A549 (cell line): ENCODE measurements at regions not wholly inside any gene's neighbourhood (a gene's known extent, or its start where the extent isn't known, plus 50 kb on each side); places are given as distances from the start of the nearest gene placed in this dataset.

ENCODE experiments used
- ATAC-seq, 2 experiments: fragments of 200-7000 bp in 1 of 2; fragments of >200 bp in 1 of 2; cut with Nextera tagmentation in 1 of 2; cut with Tn5 transposase in 1 of 2; 3 replicates each; pipeline versions ENCODE4 v1.8.0 to v1.9.1; 2018 to 2020; ENCODE audit warnings: mild to moderate bottlenecking in 1 of 2, moderate library complexity in 1 of 2
- CTCF ChIA-PET: fragments of 300-600 bp; sonication (Branson Sonifier 250); formaldehyde crosslinking; extraction: SDS; loops from one replicate; lab custom pipeline; 2021; ENCODE audit warnings: antibody characterized with exemption, inconsistent platforms; lab: Yijun Ruan, JAX
- POLR2A ChIA-PET: fragments of 350-600 bp; formaldehyde crosslinking; extraction: SDS; loops from one replicate; lab custom pipeline; 2021; ENCODE audit warnings: antibody characterized with exemption, inconsistent platforms; lab: Yijun Ruan, JAX
- DNase-seq, 2 experiments: peaks; one replicate each; pipeline versions ENCODE4 v3.0.0 to v3.0.0-alpha.2; 2011 to 2016; ENCODE audit warnings: low read depth in 1 of 2, low spot score in 1 of 2
- FAIRE-seq: peaks from 2 replicates; lab custom pipeline; 2011; peaks lifted over from hg19 to GRCh38; lab: Jason Lieb, UNC
- H3K27ac ChIP-seq, 2 experiments: fragments of >200 bp; sonication (Bioruptor Twin); formaldehyde crosslinking; 3 replicates each; pipeline ENCODE4 v1.5.1; 2016 to 2017
- H3K4me1 ChIP-seq: fragments of >200 bp; sonication (Bioruptor Twin); formaldehyde crosslinking; 3 replicates; pipeline ENCODE4 v1.6.1; 2016
- H3K4me2 ChIP-seq: fragments of >200 bp; sonication (Bioruptor Twin); formaldehyde crosslinking; 3 replicates; pipeline ENCODE4 v1.6.1; 2016
- H3K4me3 ChIP-seq: fragments of >200 bp; sonication (Bioruptor Twin); formaldehyde crosslinking; 3 replicates; pipeline ENCODE4 v1.5.1; 2016
- H3K9me3 ChIP-seq: fragments of >200 bp; sonication (Bioruptor Twin); formaldehyde crosslinking; 3 replicates; pipeline ENCODE4 v1.6.1; 2016
- ATOH8 ChIP-seq: fragments of 250-450 bp; sonication (Bioruptor Pico); IDR thresholded peaks from 2 replicates; pipeline ENCODE4 v1.5.0; 2020; ENCODE audit warnings: low read depth, mild to moderate bottlenecking, moderate library complexity
- BCL3 ChIP-seq: fragments of >200 bp; sonication (Bioruptor Twin); formaldehyde crosslinking; IDR thresholded peaks from 3 replicates; pipeline ENCODE4 v1.6.1; 2016
- CBX2 ChIP-seq: fragments of 200-600 bp; sonication (generic); IDR thresholded peaks from 2 replicates; pipeline ENCODE4 v1.6.1; 2016; ENCODE audit warnings: low read depth, mild to moderate bottlenecking, borderline replicate concordance
- CHD2 ChIP-seq: fragments of 150-350 bp; IDR thresholded peaks from 2 replicates; pipeline ENCODE4 v1.6.1; 2014; ENCODE audit warnings: low read length; ENCODE audit not compliant: partially characterized antibody
- E2F6 ChIP-seq: IDR thresholded peaks from 2 replicates; pipeline ENCODE4 v1.6.1; 2012; ENCODE audit warnings: low read depth, borderline replicate concordance
- EHF ChIP-seq: fragments of 250-450 bp; sonication (Bioruptor Pico); IDR thresholded peaks from 2 replicates; pipeline ENCODE4 v1.5.0; 2020; ENCODE audit warnings: mild to moderate bottlenecking
- EP300 ChIP-seq, 2 experiments: fragments of >200 bp; sonication (Bioruptor Twin); formaldehyde crosslinking; IDR thresholded peaks; 2 replicates in 1 of 2; 3 replicates in 1 of 2; pipeline ENCODE4 v1.6.1; 2016 to 2017
- ESRRA ChIP-seq: fragments of 150-350 bp; IDR thresholded peaks from 2 replicates; pipeline ENCODE4 v1.6.1; 2014; ENCODE audit warnings: mild to moderate bottlenecking, low read length, borderline replicate concordance
- HDAC2 ChIP-seq: fragments of 200-600 bp; sonication (generic); IDR thresholded peaks from 2 replicates; pipeline ENCODE4 v1.6.1; 2016
- HOXA7 ChIP-seq: fragments of 250-450 bp; sonication (Bioruptor Pico); IDR thresholded peaks from 2 replicates; pipeline ENCODE4 v1.5.0; 2020; ENCODE audit warnings: mild to moderate bottlenecking, moderate library complexity
- HOXB13 ChIP-seq: fragments of 250-450 bp; sonication (Bioruptor Pico); IDR thresholded peaks from 2 replicates; pipeline ENCODE4 v1.5.0; 2020; ENCODE audit warnings: low read depth, mild to moderate bottlenecking, moderate library complexity
- JUN ChIP-seq, 2 experiments: fragments of >200 bp; sonication (Bioruptor Twin); formaldehyde crosslinking; IDR thresholded peaks; 2 replicates in 1 of 2; 3 replicates in 1 of 2; pipeline ENCODE4 v1.6.1; 2016 to 2017
- MAFK ChIP-seq: fragments of 450-650 bp; IDR thresholded peaks from 2 replicates; pipeline ENCODE4 v1.6.1; 2014; ENCODE audit not compliant: partially characterized antibody
- MAZ ChIP-seq: fragments of 150-350 bp; IDR thresholded peaks from 2 replicates; pipeline ENCODE4 v1.6.1; 2014; ENCODE audit warnings: antibody characterized with exemption, low read depth, low read length, borderline replicate concordance
- NFE2L2 ChIP-seq: fragments of 150-350 bp; conservative IDR thresholded peaks from 2 replicates; pipeline ENCODE4 v1.6.1; 2014; ENCODE audit warnings: low read length
- NR3C1 ChIP-seq: fragments of >200 bp; sonication (Bioruptor Twin); formaldehyde crosslinking; IDR thresholded peaks from 3 replicates; pipeline ENCODE4 v1.6.1; 2017
- POLR2A ChIP-seq: IDR thresholded peaks from 2 replicates; pipeline ENCODE4 v1.6.1; 2012; ENCODE audit warnings: mild to moderate bottlenecking, low read length
- RARB ChIP-seq: fragments of 250-450 bp; sonication (Bioruptor Pico); IDR thresholded peaks from 2 replicates; pipeline ENCODE4 v1.8.0; 2021; ENCODE audit warnings: mild to moderate bottlenecking, moderate library complexity
- RNF2 ChIP-seq: fragments of 200-600 bp; sonication (generic); IDR thresholded peaks from 2 replicates; pipeline ENCODE4 v1.6.1; 2016; ENCODE audit warnings: low read depth, mild to moderate bottlenecking, antibody characterized with exemption, moderate library complexity, borderline replicate concordance
- SREBF2 ChIP-seq: fragments of 450-650 bp; IDR thresholded peaks from 2 replicates; pipeline ENCODE4 v1.6.1; 2014; ENCODE audit warnings: mild to moderate bottlenecking, moderate library complexity
- TFCP2L1 ChIP-seq: fragments of 250-450 bp; sonication (Bioruptor Pico); IDR thresholded peaks from 2 replicates; pipeline ENCODE4 v1.5.0; 2021; ENCODE audit warnings: mild to moderate bottlenecking
- ZSCAN20 ChIP-seq: fragments of 250-450 bp; sonication (Bioruptor Pico); IDR thresholded peaks from 2 replicates; pipeline ENCODE4 v1.8.0; 2022; ENCODE audit warnings: mild to moderate bottlenecking, moderate library complexity
- WGBS: methylation state at CpG from one replicate; pipeline ENCODE4 v1.1.6; 2017; ENCODE audit errors: missing lambda C conversion rate; 5-methylcytosine and 5-hydroxymethylcytosine counted together

GRCh38 chr6:170116636-170117035 is 174.2 kb downstream of the DLL1 start (continued):
- TF ChIP-seq RNF2 (no peak), HOXB13 (CRISPR knock-in tag) (no peak)

GRCh38 chr6:170114956-170115855 is 175.7 kb downstream of the DLL1 start:
- ChIA-PET POLR2A (no interaction called here), CTCF (no interaction called here)
- H3K4me1 ChIP-seq: no peaks in the 10 kb centered on the region
- no peaks in the 10 kb centered on the region for H3K9me3 ChIP-seq
- FAIRE-seq (no peak), DNase-seq (no peak), ATAC-seq (no peak)
- no peak overlapping the region for H3K4me3 ChIP-seq
- no peak for TF ChIP-seq ESRRA
- no peak for TF ChIP-seq ZSCAN20 (CRISPR knock-in tag)
- no peak for TF ChIP-seq POLR2A
- TF ChIP-seq ATOH8 (CRISPR knock-in tag): no peak
- no peak for TF ChIP-seq SREBF2
- no peak for TF ChIP-seq HOXA7 (CRISPR knock-in tag)
- TF ChIP-seq NFE2L2: no peak
- no peak overlapping the region for H3K4me2 ChIP-seq
- 37% methylated on average over 6 of the region's 15 CpGs for WGBS
- no peak overlapping the region for H3K27ac ChIP-seq

GRCh38 chr6:170114187-170114945 is 176.5 kb downstream of the DLL1 start:
- no peak for ATAC-seq
- 56% methylated on average over 9 of the region's 9 CpGs for WGBS
- CTCF ChIA-PET: no interaction called here
- no peak for FAIRE-seq
- TF ChIP-seq NR3C1 (no peak), E2F6 (no peak), JUN (IDR thresholded peaks at IDR 0.05) (no peak), EHF (no peak), RARB (CRISPR knock-in tag) (no peak), TFCP2L1 (CRISPR knock-in tag) (no peak), CHD2 (no peak), ATOH8 (CRISPR knock-in tag) (no peak), CBX2 (no peak), ESRRA (no peak), HDAC2 (no peak), MAZ (no peak), POLR2A (no peak), MAFK (no peak), BCL3 (no peak), EP300 (IDR thresholded peaks at IDR 0.05) (no peak)
- no peak overlapping the region for H3K4me3 ChIP-seq
- H3K4me1 ChIP-seq: no peaks in the 10 kb centered on the region
- DNase-seq: no peak
- H3K27ac ChIP-seq: no peak overlapping the region
- H3K9me3 ChIP-seq: no peaks in the 10 kb centered on the region
- POLR2A ChIA-PET: no interaction called here
- no peak overlapping the region for H3K4me2 ChIP-seq
